PC-9 (cell line): ENCODE measurements at regions not wholly inside any gene's neighbourhood (a gene's known extent, or its start where the extent isn't known, plus 50 kb on each side); places are given as distances from the start of the nearest gene placed in this dataset.
"Not testable (repeated sequence)": the region's sequence is repeated elsewhere in the genome, so short reads cannot be mapped to it uniquely, and the experiment has no call there.

Experiments used
- BruUV-seq: library from RNA; stranded (reverse); fragments of 400-500 nt; replicated peaks from 2 replicates; lab custom pipeline; 2021; lab: Mats Ljungman, UMichigan
- CTCF ChIA-PET: fragments of 300-600 bp; sonication (Branson Sonifier 250); formaldehyde crosslinking; loops from one replicate; lab custom pipeline; 2022; ENCODE audit warnings: antibody characterized with exemption; lab: Charles Lee
- POLR2A ChIA-PET: fragments of 300-600 bp; sonication (Branson Sonifier 250); formaldehyde crosslinking; loops from one replicate; lab custom pipeline; 2022; ENCODE audit warnings: antibody characterized with exemption; ENCODE audit not compliant: unreplicated experiment; lab: Charles Lee
- DNase-seq, 2 experiments: peaks; one replicate each; pipeline versions ENCODE4 v3.0.0 to v3.0.0-alpha.2; 2015 to 2022; ENCODE audit warnings: mixed read lengths in 1 of 2
- H2AFZ ChIP-seq: fragments of 200-600 bp; sonication (generic); 2 replicates; pipeline ENCODE4 v1.8.1; 2017; ENCODE audit warnings: antibody characterized with exemption
- H3F3A ChIP-seq: fragments of 200-600 bp; sonication (generic); 2 replicates; pipeline ENCODE4 v1.8.1; 2017; ENCODE audit warnings: antibody characterized with exemption, mild to moderate bottlenecking, low read depth; ENCODE audit not compliant: insufficient read depth
- H3K27ac ChIP-seq: fragments of 200-600 bp; sonication (generic); 2 replicates; pipeline ENCODE4 v1.6.1; 2016; ENCODE audit warnings: mixed run types
- H3K27me3 ChIP-seq: fragments of 200-600 bp; sonication (generic); 2 replicates; pipeline ENCODE4 v1.6.1; 2016; ENCODE audit warnings: low read depth, mixed run types; ENCODE audit not compliant: insufficient read depth
- H3K36me3 ChIP-seq: fragments of 200-600 bp; sonication (generic); 2 replicates; pipeline ENCODE4 v1.6.1; 2016; ENCODE audit warnings: low read depth, mixed run types
- H3K4me1 ChIP-seq: fragments of 200-600 bp; sonication (generic); replicated peaks from 2 replicates; pipeline ENCODE4 v1.6.1; 2016; ENCODE audit warnings: mixed run types; ENCODE audit not compliant: insufficient read depth
- H3K4me2 ChIP-seq: fragments of 200-600 bp; sonication (generic); 2 replicates; pipeline ENCODE4 v1.6.1; 2017; ENCODE audit warnings: mixed run types
- H3K4me3 ChIP-seq: fragments of 200-600 bp; sonication (generic); 2 replicates; pipeline ENCODE4 v1.6.1; 2016; ENCODE audit warnings: mixed run types
- H3K79me2 ChIP-seq: fragments of 200-600 bp; sonication (generic); 2 replicates; pipeline ENCODE4 v1.6.1; 2017; ENCODE audit warnings: low read depth, mixed run types
- H3K9me2 ChIP-seq: fragments of 200-600 bp; sonication (generic); 2 replicates; pipeline ENCODE4 v1.8.1; 2017; ENCODE audit warnings: mild to moderate bottlenecking; ENCODE audit not compliant: insufficient read depth
- H3K9me3 ChIP-seq: fragments of 200-600 bp; sonication (generic); 2 replicates; pipeline ENCODE4 v1.8.1; 2016; ENCODE audit warnings: low read depth; ENCODE audit not compliant: insufficient read depth
- H4K20me1 ChIP-seq: fragments of 200-600 bp; sonication (generic); 2 replicates; pipeline ENCODE4 v1.8.1; 2017; ENCODE audit not compliant: insufficient read depth
- EZH2 ChIP-seq: fragments of 200-600 bp; sonication (generic); IDR thresholded peaks from 2 replicates; pipeline ENCODE4 v1.8.0; 2017; ENCODE audit warnings: antibody characterized with exemption, low read depth
- intact Hi-C: fragments of 100-400 bp; cut with micrococcal nuclease; formaldehyde crosslinking; loops from one replicate; pipeline ENCODE4 v1.10.0; 2022; ENCODE audit not compliant: unreplicated experiment
- TF ChIP-seq, protein P1 (sequence below): fragments of 200-600 bp; sonication (generic); conservative IDR thresholded peaks from 2 replicates; pipeline ENCODE4 v1.6.1; 2017; ENCODE audit warnings: mixed run types, antibody characterized with exemption, mild to moderate bottlenecking, moderate library complexity

DNA sequence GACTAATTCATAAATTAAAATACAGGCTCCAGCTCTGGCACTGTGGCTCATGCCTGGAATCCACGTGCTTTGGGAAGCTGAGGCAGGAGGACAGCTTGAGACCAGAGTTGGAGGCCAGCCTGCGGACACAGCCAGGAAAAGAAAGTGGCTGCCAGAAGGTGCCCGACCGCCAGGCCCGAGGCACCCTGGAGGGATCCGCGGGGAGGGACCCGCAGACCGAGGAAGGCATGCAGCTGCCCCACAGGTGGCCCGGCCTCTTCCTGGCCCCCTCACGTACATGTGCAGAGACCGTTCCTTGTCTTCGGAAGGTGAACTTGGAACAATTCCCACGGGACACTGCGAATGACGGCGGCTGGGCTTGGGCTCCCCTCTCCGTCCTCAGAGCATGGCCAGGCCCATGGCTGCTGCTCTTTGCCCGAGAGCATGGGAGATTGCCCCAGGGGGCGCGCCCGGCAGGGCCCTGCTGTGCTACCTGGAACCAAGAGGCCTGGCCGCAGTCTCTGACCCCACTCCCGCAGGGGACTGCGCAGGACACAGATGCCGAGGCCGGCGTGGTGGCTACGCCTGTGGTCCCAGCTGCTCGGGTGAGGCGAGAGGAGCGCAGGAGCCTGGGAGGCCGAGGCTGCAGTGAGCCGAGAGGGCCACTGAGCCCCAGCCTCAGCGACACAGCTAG lies 55.6 kb upstream of the IMP4 start:
- DNase-seq, result no peak
- H3K9me2 ChIP-seq, result no peaks in the 10 kb centered on the region
- no peaks in the 10 kb centered on the region for H3K79me2 ChIP-seq
- peaks cover 4% of the 10 kb centered on the region; the same call in 1 of the 2 replicates for H3K27me3 ChIP-seq
- no peaks in the 10 kb centered on the region for H3K9me3 ChIP-seq
- H4K20me1 ChIP-seq, result no peaks in the 10 kb centered on the region
- H3F3A ChIP-seq, result 0 out of 2 replicates have a peak, but pooled peaks cover 11% of the 10 kb centered on the region
- peaks cover 16% of the 10 kb centered on the region for H3K4me1 ChIP-seq
- no peak overlapping the region for H3K4me2 ChIP-seq
- H3K36me3 ChIP-seq, result no peaks in the 10 kb centered on the region
- BruUV-seq, result no TSS peak
- no peak overlapping the region for H2AFZ ChIP-seq
- no peak overlapping the region for H3K4me3 ChIP-seq
- CTCF ChIA-PET, result no interaction called here
- no peak for TF ChIP-seq EZH2
- TF ChIP-seq, protein P1, sequence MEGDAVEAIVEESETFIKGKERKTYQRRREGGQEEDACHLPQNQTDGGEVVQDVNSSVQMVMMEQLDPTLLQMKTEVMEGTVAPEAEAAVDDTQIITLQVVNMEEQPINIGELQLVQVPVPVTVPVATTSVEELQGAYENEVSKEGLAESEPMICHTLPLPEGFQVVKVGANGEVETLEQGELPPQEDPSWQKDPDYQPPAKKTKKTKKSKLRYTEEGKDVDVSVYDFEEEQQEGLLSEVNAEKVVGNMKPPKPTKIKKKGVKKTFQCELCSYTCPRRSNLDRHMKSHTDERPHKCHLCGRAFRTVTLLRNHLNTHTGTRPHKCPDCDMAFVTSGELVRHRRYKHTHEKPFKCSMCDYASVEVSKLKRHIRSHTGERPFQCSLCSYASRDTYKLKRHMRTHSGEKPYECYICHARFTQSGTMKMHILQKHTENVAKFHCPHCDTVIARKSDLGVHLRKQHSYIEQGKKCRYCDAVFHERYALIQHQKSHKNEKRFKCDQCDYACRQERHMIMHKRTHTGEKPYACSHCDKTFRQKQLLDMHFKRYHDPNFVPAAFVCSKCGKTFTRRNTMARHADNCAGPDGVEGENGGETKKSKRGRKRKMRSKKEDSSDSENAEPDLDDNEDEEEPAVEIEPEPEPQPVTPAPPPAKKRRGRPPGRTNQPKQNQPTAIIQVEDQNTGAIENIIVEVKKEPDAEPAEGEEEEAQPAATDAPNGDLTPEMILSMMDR, result no peak
- H3K27ac ChIP-seq, result no peak overlapping the region
- intact Hi-C loops, result no loop called here
- POLR2A ChIA-PET, result no interaction called here

DNA sequence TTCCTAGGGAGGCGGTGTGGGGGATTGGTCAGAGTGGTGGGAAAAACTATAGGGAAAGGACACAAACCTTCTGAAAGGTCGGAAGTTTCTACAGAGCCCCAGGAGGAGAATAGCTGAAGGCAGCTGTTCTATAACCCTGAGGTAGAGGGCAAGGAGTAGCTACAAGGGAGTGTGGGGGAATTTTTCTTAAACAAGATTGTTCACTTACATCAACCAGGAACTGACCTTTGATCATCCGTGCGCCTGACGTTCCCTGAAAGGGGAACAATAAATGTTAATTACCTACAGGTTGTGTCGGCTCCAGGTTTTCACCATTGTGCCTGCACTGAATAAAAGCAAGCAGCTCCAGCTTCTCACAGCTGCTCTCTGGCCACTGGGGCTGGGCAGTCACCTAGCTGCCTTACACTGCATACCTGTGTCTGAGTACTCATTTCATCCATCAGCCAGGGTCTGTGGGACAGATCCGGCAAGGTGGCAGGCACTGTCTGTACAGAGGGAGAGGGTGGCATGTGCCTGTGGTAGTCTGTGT lies 59.3 kb upstream of the IMP4 start:
- DNase-seq, H3K36me3 ChIP-seq, POLR2A ChIA-PET, H3K9me2 ChIP-seq, H3F3A ChIP-seq, H3K4me2 ChIP-seq, CTCF ChIA-PET, H3K4me3 ChIP-seq, H3K27me3 ChIP-seq, intact Hi-C loops, H2AFZ ChIP-seq, H3K4me1 ChIP-seq, H3K79me2 ChIP-seq, BruUV-seq, H4K20me1 ChIP-seq, H3K9me3 ChIP-seq, H3K27ac ChIP-seq: not testable (repeated sequence)

DNA sequence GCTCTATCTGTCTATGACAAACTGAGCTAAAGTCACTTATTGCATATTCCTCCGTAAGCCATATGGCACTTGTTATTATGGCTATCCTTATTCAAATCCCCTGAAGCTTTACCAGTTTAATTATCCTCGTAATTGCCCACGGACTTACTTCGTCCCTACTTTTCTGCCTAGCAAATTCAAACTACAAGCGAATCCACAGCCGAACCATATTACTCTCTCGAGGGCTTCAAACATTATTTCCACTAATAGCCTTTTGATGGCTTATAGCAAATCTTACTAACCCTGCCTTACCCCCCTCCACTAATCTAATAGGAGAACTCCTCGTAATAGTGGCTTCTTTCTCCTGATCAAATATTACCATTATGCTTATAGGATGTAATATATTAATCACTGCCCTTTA lies 63.1 kb upstream of the IMP4 start:
- H4K20me1 ChIP-seq, H3K27me3 ChIP-seq, H3K36me3 ChIP-seq, H3K9me3 ChIP-seq, POLR2A ChIA-PET, H3K4me1 ChIP-seq, H2AFZ ChIP-seq, CTCF ChIA-PET, H3K4me3 ChIP-seq, H3K27ac ChIP-seq, H3K9me2 ChIP-seq, BruUV-seq, H3K4me2 ChIP-seq, H3F3A ChIP-seq, intact Hi-C loops, H3K79me2 ChIP-seq, DNase-seq: not testable (repeated sequence)

DNA sequence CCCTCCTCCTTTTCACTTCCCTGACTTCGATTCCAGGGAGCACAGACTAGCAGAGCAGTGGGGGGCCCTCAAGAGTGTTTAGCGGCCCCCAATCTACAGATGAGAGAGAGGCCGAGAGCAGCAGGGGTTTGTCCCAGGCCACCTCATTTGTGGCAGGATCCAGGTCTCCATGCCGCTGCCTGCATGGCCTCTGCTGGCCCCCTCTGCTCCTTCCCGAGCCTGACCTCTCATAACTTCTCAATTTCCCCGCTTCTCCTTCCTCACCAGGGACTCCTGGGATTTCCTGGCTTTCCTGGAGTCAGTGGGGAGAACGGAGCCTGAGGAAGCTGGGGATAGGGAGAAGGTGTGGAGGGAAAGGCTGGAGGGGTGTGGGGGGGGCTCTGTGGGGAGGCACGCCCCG lies 70.1 kb upstream of the TUBA3E start:
- H3K4me3 ChIP-seq, H2AFZ ChIP-seq, H3K36me3 ChIP-seq, H3K9me2 ChIP-seq, H3K4me1 ChIP-seq, intact Hi-C loops, H3K4me2 ChIP-seq, CTCF ChIA-PET, H4K20me1 ChIP-seq, H3K27ac ChIP-seq, DNase-seq, H3F3A ChIP-seq, H3K79me2 ChIP-seq, H3K9me3 ChIP-seq, BruUV-seq, POLR2A ChIA-PET: not testable (repeated sequence)
- H3K27me3 ChIP-seq, result peaks cover 40% of the 10 kb centered on the region

DNA sequence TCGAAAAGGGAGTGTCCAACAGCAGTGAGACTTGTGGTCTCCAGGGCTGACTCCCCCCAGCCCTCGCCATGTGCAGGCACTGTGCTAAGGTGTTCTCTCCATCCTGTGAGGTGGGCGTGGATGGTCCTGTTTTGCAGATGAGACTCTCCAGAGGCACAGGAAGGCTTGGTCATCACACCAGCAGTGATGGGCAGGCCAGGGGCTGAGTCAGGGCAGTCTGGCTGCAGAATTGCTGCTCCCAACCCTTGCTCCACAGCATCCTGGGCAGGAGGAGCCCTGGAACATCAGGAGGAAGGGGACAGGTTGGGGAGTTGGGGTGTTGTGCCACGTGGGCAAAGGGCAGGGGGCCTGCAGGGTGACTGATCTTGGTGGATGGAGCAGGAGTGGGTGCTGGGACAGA lies 69.3 kb upstream of the TUBA3E start:
- H3K4me3 ChIP-seq, H3K79me2 ChIP-seq, CTCF ChIA-PET, intact Hi-C loops, H3K36me3 ChIP-seq, BruUV-seq, H3K4me2 ChIP-seq, POLR2A ChIA-PET, H3K9me3 ChIP-seq, H3K4me1 ChIP-seq, H4K20me1 ChIP-seq, DNase-seq, H3K9me2 ChIP-seq, H3F3A ChIP-seq, H2AFZ ChIP-seq, H3K27ac ChIP-seq: not testable (repeated sequence)
- peaks cover 46% of the 10 kb centered on the region for H3K27me3 ChIP-seq

DNA sequence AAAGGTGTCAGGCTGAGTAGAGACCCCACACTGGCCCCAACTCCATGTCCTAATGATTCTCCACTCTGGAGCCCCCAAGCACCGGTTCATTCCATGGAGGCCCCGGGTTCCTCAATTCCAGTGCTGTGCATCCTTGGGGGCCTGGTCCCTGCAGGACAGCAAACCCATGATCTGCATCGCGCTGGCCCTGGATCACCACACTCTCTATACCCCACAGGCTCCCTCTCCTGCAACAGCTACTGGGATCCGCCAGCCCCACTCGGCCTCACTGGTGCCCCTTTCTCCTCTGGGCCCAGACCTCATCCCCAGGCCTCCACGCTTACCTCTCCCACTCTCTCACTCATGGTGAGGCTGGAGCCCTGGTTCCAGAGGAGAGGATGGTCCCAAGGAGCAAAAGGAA lies 68.6 kb upstream of the TUBA3E start:
- POLR2A ChIA-PET, BruUV-seq: not testable (repeated sequence)

More for the DNA sequence above, 68.6 kb upstream of the TUBA3E start:
- H3K9me2 ChIP-seq, H3K27ac ChIP-seq, H2AFZ ChIP-seq, H4K20me1 ChIP-seq, H3K79me2 ChIP-seq, H3K36me3 ChIP-seq, DNase-seq, H3K4me3 ChIP-seq, CTCF ChIA-PET, intact Hi-C loops, H3F3A ChIP-seq, H3K4me2 ChIP-seq, H3K9me3 ChIP-seq, H3K4me1 ChIP-seq: not testable (repeated sequence)
- H3K27me3 ChIP-seq, result peaks cover 51% of the 10 kb centered on the region
